PC-9 (cell line): ENCODE measurements at regions not wholly inside any gene's neighbourhood (a gene's known extent, or its start where the extent isn't known, plus 50 kb on each side); places are given as distances from the start of the nearest gene placed in this dataset.

ENCODE experiments used
- EZH2 ChIP-seq: fragments of 200-600 bp; sonication (generic); IDR thresholded peaks from 2 replicates; pipeline ENCODE4 v1.8.0; 2017; ENCODE audit warnings: antibody characterized with exemption, low read depth
- TF ChIP-seq, protein P1 (sequence below): fragments of 200-600 bp; sonication (generic); conservative IDR thresholded peaks from 2 replicates; pipeline ENCODE4 v1.6.1; 2017; ENCODE audit warnings: mixed run types, antibody characterized with exemption, mild to moderate bottlenecking, moderate library complexity

GRCh38 chr16:66154801-66155200 lies 211.7 kb upstream of the CDH5 start:
- TF ChIP-seq, protein P1, sequence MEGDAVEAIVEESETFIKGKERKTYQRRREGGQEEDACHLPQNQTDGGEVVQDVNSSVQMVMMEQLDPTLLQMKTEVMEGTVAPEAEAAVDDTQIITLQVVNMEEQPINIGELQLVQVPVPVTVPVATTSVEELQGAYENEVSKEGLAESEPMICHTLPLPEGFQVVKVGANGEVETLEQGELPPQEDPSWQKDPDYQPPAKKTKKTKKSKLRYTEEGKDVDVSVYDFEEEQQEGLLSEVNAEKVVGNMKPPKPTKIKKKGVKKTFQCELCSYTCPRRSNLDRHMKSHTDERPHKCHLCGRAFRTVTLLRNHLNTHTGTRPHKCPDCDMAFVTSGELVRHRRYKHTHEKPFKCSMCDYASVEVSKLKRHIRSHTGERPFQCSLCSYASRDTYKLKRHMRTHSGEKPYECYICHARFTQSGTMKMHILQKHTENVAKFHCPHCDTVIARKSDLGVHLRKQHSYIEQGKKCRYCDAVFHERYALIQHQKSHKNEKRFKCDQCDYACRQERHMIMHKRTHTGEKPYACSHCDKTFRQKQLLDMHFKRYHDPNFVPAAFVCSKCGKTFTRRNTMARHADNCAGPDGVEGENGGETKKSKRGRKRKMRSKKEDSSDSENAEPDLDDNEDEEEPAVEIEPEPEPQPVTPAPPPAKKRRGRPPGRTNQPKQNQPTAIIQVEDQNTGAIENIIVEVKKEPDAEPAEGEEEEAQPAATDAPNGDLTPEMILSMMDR: no peak
- TF ChIP-seq EZH2: no peak
